K562 (cell line): ENCODE measurements at regions not wholly inside any gene's neighbourhood (a gene's known extent, or its start where the extent isn't known, plus 50 kb on each side); places are given as distances from the start of the nearest gene placed in this dataset.

Experiments
- ATAC-seq: fragments of 200-7000 bp; cut with Tn5 transposase; 3 replicates; pipeline ENCODE4 v1.9.1; 2020; ENCODE audit warnings: moderate library complexity
- BruUV-seq: library from RNA; stranded (reverse); fragments of 400-500 nt; replicated peaks from 2 replicates; lab custom pipeline; 2021; lab: Mats Ljungman, UMichigan
- CTCF ChIA-PET: fragments of 300-600 bp; formaldehyde crosslinking; extraction: SDS; loops from one replicate; lab custom pipeline; 2021; ENCODE audit warnings: low intra/inter-chr PET ratio; lab: Yijun Ruan, JAX
- POLR2A ChIA-PET: fragments of 300-600, 350-650 bp; sonication (Branson Sonifier 250); formaldehyde crosslinking; extraction: SDS; loops from one replicate; lab custom pipeline; 2021; ENCODE audit warnings: antibody characterized with exemption, inconsistent platforms; lab: Yijun Ruan, JAX
- DNase-seq, 4 experiments: peaks; one replicate each; pipeline versions ENCODE4 v3.0.0 to v3.0.0-alpha.2; 2011 to 2018; ENCODE audit warnings: low spot score in 3 of 4, mixed read lengths in 3 of 4; ENCODE audit errors: extremely low read depth in 1 of 4
- FAIRE-seq: peaks from 2 replicates; lab custom pipeline; 2011; peaks lifted over from hg19 to GRCh38; lab: Jason Lieb, UNC
- H2AFZ ChIP-seq: 2 replicates; pipeline ENCODE4 v1.6.0; 2011; ENCODE audit warnings: low read depth, low read length, control low read depth, inconsistent platforms
- H3K27ac ChIP-seq: fragments of 200-600 bp; 3 replicates; pipeline ENCODE4 v1.8.0; 2011; ENCODE audit warnings: low read depth, mild to moderate bottlenecking, control low read depth, inconsistent platforms, low read length, moderate library complexity, mixed read lengths; ENCODE audit errors: extremely low read depth
- H3K27me3 ChIP-seq, 2 experiments: fragments of 300-600 bp in 1 of 2; 2 replicates in 1 of 2; 3 replicates in 1 of 2; pipeline versions ENCODE4 v1.6.0 to v1.8.0; 2011; ENCODE audit warnings: inconsistent platforms in 2 of 2, low read length in 2 of 2, mild to moderate bottlenecking in 1 of 2, mixed read lengths in 1 of 2, moderate library complexity in 1 of 2; ENCODE audit not compliant: control insufficient read depth in 2 of 2, insufficient read depth in 2 of 2
- H3K36me3 ChIP-seq: fragments of 300-600 bp; 3 replicates; pipeline ENCODE4 v1.8.0; 2011; ENCODE audit warnings: mild to moderate bottlenecking, low read length, inconsistent platforms; ENCODE audit not compliant: control insufficient read depth, insufficient read depth
- H3K4me1 ChIP-seq, 2 experiments: fragments of 200-600 bp in 1 of 2; replicated peaks in 1 of 2; 2 replicates in 1 of 2; 3 replicates in 1 of 2; pipeline versions ENCODE4 v1.5.1 to v1.8.0; 2011; ENCODE audit warnings: inconsistent platforms in 2 of 2, low read length in 2 of 2, mild to moderate bottlenecking in 1 of 2, mixed read lengths in 1 of 2, moderate library complexity in 1 of 2; ENCODE audit not compliant: control insufficient read depth in 2 of 2, insufficient read depth in 2 of 2
- H3K4me2 ChIP-seq: 2 replicates; pipeline ENCODE4 v1.6.1; 2011; ENCODE audit warnings: low read length, control low read depth, inconsistent platforms, mixed read lengths; ENCODE audit not compliant: insufficient read depth
- H3K4me3 ChIP-seq: fragments of 200-600 bp; sonication (generic), shearing (Covaris generic); 2 replicates; pipeline ENCODE4 v1.5.1; 2016; ENCODE audit warnings: control low read depth, inconsistent platforms
- H3K79me2 ChIP-seq: fragments of 200-600 bp; 3 replicates; pipeline ENCODE4 v1.8.0; 2011; ENCODE audit warnings: low read length, inconsistent platforms; ENCODE audit not compliant: control insufficient read depth, insufficient read depth
- H3K9ac ChIP-seq, 2 experiments: 2 replicates each; pipeline versions ENCODE4 v1.6.0 to v1.6.1; 2011; ENCODE audit warnings: low read depth in 2 of 2, low read length in 2 of 2, control low read depth in 1 of 2, inconsistent platforms in 1 of 2, mild to moderate bottlenecking in 1 of 2, mixed read lengths in 1 of 2; ENCODE audit not compliant: insufficient read depth in 1 of 2
- H3K9me1 ChIP-seq: one replicate; pipeline ENCODE4 v1.6.0; 2011; ENCODE audit warnings: inconsistent platforms, mild to moderate bottlenecking, low read length, moderate library complexity; ENCODE audit not compliant: control insufficient read depth, insufficient read depth
- H3K9me3 ChIP-seq: replicated peaks from 2 replicates; pipeline ENCODE4 v1.5.1; 2011; ENCODE audit warnings: low read depth, low read length, inconsistent platforms; ENCODE audit not compliant: control insufficient read depth, insufficient read depth
- H4K20me1 ChIP-seq: replicated peaks from 2 replicates; pipeline ENCODE4 v1.6.1; 2011; ENCODE audit warnings: low read length, inconsistent platforms, mixed read lengths; ENCODE audit not compliant: control insufficient read depth, insufficient read depth
- GABPB2 ChIP-seq: fragments of 250-450 bp; sonication (Bioruptor Pico); conservative IDR thresholded peaks from 2 replicates; pipeline ENCODE4 v1.5.1; 2021; ENCODE audit warnings: mild to moderate bottlenecking
- HMG20B ChIP-seq: fragments of 250-450 bp; sonication (Bioruptor Pico); IDR thresholded peaks from 2 replicates; pipeline ENCODE4 v1.5.0; 2021; ENCODE audit warnings: mild to moderate bottlenecking
- MAFG ChIP-seq: fragments of 450-650 bp; conservative IDR thresholded peaks from 2 replicates; pipeline ENCODE4 v1.6.1; 2016; ENCODE audit warnings: missing genetic modification characterization, missing compliant biosample characterization
- TCF7 ChIP-seq: sonication (generic); IDR thresholded peaks from 2 replicates; pipeline ENCODE4 v1.6.1; 2016; ENCODE audit warnings: antibody characterized with exemption, borderline replicate concordance
- WGBS: fragments of 100-300 bp; shearing (Covaris generic); methylation state at CpG from one replicate; pipeline ENCODE4 v1.1.6; 2016; ENCODE audit warnings: low coverage, mixed read lengths; ENCODE audit not compliant: insufficient coverage; ENCODE audit errors: missing lambda C conversion rate; 5-methylcytosine and 5-hydroxymethylcytosine counted together
- in situ Hi-C: fragments of 300-500 bp; cut with MboI; formaldehyde crosslinking; loops from 4 replicates; pipeline ENCODE4 v1.15.0; 2018; ENCODE audit warnings: inconsistent platforms, mixed read lengths
- intact Hi-C: fragments of 100-400 bp; cut with micrococcal nuclease; formaldehyde crosslinking; loops from 2 replicates; pipeline ENCODE4 v1.14.2; 2022
- TF ChIP-seq, protein P1 (sequence below): fragments of 450-650 bp; formaldehyde crosslinking; conservative IDR thresholded peaks from 2 replicates; pipeline ENCODE4 v1.4.0; 2022; ENCODE audit warnings: mild to moderate bottlenecking, missing genetic modification characterization

DNA sequence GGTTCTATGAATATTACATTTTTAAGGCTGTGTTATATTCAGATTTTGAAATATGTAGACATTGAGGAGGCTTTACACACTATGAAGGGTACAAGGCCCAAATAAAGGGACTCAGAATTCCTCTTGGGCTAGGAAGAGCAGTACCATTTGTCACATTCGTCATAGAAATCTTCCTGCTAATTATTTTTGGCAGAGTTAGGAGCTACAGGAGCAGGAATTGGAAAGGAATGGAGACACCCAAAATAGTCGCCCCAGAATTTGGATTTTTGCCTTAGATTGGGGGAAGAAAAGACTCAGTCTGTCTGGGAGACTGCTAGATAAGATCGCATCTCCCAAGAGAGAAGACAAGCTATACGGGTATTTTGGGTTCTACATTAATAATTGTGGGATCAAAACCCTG is 176.4 kb upstream of the DACH1 start (continued):
- TF ChIP-seq, protein P1, sequence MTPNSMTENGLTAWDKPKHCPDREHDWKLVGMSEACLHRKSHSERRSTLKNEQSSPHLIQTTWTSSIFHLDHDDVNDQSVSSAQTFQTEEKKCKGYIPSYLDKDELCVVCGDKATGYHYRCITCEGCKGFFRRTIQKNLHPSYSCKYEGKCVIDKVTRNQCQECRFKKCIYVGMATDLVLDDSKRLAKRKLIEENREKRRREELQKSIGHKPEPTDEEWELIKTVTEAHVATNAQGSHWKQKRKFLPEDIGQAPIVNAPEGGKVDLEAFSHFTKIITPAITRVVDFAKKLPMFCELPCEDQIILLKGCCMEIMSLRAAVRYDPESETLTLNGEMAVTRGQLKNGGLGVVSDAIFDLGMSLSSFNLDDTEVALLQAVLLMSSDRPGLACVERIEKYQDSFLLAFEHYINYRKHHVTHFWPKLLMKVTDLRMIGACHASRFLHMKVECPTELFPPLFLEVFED (CRISPR knock-in tag), result no peak
- no peak for TF ChIP-seq TCF7

DNA sequence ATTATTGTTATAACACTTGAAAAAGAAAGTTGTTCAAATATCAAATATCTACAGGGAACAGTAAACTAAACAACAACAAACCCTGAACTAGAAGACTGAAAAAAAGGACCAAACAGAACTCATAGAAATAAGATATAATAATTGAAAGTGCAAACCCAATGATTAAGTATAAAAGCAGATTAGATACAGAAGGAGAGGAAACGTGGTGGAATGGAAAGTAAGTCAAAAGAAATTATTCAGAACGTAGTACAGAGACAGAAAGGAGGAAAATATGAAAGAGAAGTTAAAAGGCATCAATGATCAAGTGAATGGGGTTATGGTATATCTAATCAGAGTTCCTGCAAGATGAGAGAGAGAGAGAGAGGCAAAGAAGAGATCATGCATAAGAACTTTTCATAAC is 174.2 kb upstream of the DACH1 start:
- H3K36me3 ChIP-seq, result no peaks in the 10 kb centered on the region
- no peak for FAIRE-seq
- no peak overlapping the region for H3K4me2 ChIP-seq
- TF ChIP-seq HMG20B (CRISPR knock-in tag), result no peak
- no peak for TF ChIP-seq GABPB2 (CRISPR knock-in tag)
- TF ChIP-seq MAFG, result no peak
- no peaks in the 10 kb centered on the region for H3K79me2 ChIP-seq
- H3K4me3 ChIP-seq, result no peak overlapping the region
- no TSS peak for BruUV-seq
- H3K4me1 ChIP-seq, result no peaks in the 10 kb centered on the region
- H4K20me1 ChIP-seq, result no peaks in the 10 kb centered on the region
- H2AFZ ChIP-seq, result no peak overlapping the region
- in situ Hi-C loops, result no loop called here
- ChIA-PET POLR2A (no interaction called here), CTCF (no interaction called here)
- H3K9me3 ChIP-seq, result no peaks in the 10 kb centered on the region
- intact Hi-C loops, result no loop called here
- no peaks in the 10 kb centered on the region for H3K27me3 ChIP-seq
- WGBS, result 12% methylated on average over 2 of the region's 2 CpGs
- no peak for DNase-seq
- H3K27ac ChIP-seq, result no peak overlapping the region
- no peak for ATAC-seq
- H3K9ac ChIP-seq, result no peak overlapping the region
- H3K9me1 ChIP-seq, result no peaks in the 10 kb centered on the region
